GM21786 (cell line): ENCODE measurements at regions not wholly inside any gene's neighbourhood (a gene's known extent, or its start where the extent isn't known, plus 50 kb on each side); places are given as distances from the start of the nearest gene placed in this dataset.

ENCODE experiments used
- ATAC-seq: cut with Tn5 transposase; IDR thresholded peaks from one replicate; pipeline ENCODE4 v1.9.1; 2021; ENCODE audit not compliant: unreplicated experiment

DNA sequence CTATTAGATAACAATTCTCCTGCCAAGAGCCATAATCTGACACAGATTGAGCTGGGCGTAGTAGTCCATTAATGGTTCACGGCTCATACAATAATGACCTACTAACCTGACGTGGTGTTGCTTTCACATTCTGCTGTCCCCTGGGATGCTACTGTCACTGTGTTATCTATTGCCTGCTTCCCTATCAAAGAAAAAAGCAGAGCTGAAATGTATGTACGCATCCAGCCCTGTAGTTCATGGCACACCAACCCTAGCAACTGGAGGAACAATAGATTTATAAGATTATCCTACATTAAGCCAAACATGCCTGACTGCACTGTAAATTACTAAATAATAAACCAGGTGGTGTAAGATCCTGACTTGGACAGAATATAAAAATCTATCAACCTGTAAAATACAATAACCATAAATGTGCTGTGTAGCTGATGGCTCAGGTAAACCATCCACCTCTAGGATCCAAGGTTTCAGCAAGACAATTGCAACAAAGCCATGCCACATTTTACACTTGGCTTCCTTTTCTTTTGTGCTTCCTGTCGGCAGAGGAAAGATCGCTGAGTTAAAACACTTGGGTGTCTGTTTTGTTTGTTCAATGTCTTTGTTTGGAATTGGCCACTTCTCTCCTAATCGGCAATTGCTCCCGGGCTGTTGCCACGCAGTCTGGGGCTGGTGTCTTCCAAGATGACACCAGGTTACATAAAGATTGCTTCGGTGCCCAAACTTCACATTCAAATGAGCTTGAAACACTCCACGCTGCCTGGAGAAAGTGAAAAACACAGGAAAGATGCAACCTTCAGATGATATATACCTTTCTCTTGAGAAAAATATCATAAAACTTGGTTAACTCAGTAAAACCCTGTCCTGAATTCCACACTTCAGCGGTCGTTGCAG lies 143.9 kb upstream of the MGMT start:
- no peak for ATAC-seq

DNA sequence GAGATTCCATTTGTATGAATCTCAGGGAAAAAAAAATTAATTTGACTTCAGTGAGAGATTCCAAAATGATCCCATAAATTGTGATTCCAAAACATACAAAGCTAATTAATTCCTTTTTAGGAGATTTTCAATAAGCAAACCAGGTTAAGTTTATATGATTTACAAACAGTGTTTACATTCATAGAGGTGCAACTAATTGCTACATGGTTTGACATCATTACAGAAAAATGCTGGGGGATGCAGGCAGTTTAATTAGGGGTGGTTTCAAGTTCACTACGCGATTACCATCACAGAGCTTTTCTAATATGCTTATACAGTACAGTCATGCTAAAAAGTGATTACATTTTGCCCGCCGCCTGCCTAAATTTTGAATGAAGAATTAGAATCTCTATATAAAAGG lies 143.2 kb upstream of the MGMT start:
- no peak for ATAC-seq

- no peak for ATAC-seq
These were observed 141.1 kb upstream of the MGMT start for GRCh38 chr10:129325893-129326292.

DNA sequence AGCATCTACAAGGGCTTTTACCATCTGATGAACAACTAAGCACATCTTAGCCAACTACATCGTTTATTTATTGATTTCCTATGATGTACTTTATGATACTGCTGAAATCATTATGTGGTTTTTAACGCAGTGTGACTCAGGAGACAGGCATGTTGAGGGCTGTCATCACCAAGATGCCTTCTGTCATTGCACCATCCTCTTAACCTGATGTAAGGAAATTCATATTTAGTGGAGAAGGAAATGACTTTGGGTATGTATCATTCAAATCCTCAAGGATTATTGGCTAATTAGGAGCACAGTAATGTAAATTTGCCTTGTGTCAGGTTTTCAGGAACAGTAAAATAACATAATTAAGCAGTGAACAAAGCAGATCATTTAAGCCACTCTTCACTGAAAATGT lies 138.5 kb upstream of the MGMT start:
- ATAC-seq, result no peak

DNA sequence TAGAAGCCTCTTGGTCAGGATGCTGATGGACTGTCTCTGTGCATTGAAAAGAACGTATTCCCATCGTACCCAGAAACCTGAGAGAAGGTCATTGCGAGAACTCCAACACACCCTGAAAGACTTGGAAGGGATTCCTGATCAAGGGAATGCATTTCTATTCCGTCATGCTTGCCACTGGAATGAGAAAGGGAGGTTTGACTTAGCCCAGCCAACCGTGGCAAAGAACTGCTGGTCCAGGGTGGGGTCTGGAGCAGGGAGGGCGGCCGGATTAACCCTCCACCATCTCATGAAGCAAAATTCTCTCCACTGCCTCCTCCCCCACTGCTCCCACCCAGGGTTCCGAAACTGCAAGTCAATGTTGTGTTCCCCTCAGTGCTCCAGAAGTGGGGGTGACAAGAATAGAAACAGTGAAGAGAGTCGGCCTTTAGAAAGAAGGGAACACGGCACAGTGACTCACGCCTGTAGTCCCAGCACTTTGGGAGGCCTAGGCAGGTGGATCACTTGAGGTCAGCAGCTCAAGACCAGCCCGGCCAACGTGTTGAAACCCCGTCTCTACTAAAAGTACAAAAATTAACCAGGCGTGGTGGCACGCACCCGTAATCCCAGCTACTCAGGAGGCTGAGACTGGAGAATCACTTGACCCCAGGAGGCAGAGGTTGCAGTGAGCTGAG lies 137.5 kb upstream of the MGMT start:
- ATAC-seq, result no peak

DNA sequence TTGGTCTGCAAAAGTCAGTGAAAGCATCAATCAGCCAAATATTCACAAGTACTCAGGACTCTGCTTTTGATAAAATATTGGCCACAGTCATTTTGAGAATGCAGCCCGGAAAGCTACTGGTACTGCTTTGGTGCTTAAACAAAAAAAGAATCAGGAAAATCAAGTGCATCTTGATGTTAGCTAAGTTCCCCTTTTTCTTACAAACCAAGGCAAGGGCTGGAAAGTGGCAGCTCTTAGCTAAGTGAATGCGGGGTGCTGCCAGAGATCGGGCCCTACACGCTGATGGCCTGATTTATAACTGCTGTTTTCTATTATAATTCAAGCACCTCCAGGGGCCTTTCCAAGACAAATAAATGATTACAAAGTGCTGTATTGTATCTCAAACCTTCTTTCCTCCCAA lies 136.8 kb upstream of the MGMT start:
- ATAC-seq, result no peak

DNA sequence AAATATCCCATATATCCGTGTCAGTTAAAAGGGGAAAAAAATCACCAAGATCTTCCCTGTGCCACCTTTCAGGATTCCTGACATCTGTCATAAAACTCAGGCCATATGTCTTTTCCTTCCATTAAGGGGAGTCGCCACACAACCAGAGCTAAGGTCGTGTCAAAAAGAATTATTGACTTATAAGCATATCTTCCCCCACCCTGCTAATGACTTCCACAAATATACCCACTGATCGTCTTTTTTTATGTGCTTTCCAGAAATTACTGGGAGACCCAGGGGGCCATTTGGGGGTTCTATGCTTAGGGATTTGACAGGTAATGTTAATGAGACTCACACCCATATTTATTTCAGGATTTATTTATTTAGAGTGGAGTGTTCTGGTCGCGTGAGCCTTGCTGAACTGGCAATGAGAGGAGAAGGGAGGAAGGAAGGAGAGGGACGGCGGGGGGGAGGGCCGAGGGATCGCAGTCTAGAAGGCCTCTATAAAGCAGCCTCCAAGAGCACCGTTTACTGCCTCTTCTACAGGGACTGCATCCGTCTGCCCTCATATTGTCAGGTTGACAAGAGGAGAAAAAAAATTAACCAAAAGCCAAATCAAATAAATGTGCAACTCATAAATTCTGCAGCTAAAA lies 135.7 kb upstream of the MGMT start:
- ATAC-seq, result no peak

DNA sequence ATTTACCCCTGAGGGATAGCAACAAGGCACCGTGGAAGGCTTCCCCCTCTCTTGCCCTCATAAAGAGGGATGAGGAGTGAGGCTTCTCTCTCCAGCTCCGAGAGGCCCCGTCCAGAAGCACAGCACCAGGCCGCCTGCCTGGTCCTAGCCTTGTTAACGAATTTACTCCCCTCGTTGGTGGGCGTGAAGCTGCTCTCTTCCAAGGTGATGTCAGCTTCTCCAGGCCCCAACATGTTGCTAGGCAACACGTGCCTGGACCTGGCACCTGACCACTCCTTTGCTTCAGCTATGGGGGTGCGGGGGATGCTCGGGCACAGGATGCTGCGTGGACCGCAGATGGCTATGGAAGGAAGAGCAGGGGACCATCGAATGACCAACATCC lies 135.2 kb upstream of the MGMT start:
- no peak for ATAC-seq

- no peak for ATAC-seq
These were observed 134.6 kb upstream of the MGMT start for GRCh38 chr10:129332476-129332875.

DNA sequence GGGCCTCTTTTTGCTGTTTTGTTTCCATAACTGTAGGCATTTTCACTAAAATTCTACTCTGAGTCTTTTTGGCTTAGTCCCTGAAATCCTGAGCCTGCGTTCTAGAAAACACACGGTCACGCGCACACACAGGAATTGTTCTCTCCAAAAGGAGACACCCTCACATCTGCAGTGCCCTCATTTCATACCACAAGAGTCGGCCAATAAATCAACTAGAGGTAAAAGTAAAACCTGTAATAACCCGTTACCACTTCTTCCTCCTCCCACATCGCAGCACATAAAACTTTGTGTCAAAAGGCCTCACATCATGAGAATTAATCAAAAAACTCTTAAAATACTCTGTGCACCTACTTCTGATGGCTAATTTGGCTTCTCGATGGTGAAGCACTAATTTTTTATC lies 133.3 kb upstream of the MGMT start:
- no peak for ATAC-seq

DNA sequence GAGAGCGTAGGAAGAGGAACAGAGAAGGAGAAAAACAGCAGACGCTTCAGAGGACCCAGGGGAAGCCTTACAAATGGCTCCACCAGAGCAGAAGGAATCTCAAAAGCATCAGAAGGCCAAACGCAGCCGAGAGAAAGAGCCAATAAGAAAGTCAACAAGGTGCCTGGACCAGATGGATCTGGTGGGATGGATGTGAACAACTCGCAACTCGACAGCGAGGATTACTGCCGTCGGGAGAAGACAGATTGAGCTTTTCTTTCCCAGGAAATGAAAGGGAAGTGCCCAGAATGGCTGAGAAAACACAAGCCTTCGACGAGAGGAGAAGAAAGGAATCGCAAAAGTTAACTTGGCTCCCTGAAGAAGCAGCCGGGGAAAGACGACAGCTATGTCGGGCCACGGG lies 132.8 kb upstream of the MGMT start:
- no peak for ATAC-seq

GRCh38 chr10:129335396-129335795 lies 131.6 kb upstream of the MGMT start:
- ATAC-seq, result no peak

- ATAC-seq, result no peak
These were observed 131.1 kb upstream of the MGMT start for GRCh38 chr10:129335942-129336341.

DNA sequence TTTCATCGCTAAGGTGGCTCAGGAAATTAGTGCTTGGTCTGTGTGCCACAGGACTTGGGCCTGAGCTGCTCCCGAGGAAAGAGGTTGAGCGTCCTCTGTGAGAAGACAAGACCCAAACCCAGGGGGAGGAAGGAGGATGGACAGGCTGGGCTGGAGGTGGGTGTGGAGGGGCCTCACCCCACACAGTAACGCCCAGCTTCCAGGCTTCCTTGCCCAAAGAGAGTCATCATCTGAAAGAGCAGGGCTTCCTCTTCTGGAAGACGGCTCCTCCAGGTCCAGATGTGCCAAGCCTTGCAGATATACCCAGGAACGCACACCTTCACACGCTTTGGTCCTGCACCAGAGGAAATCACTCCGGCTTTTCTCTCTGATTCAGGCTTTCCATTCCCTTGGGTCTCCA lies 127.8 kb upstream of the MGMT start:
- ATAC-seq, result no peak

DNA sequence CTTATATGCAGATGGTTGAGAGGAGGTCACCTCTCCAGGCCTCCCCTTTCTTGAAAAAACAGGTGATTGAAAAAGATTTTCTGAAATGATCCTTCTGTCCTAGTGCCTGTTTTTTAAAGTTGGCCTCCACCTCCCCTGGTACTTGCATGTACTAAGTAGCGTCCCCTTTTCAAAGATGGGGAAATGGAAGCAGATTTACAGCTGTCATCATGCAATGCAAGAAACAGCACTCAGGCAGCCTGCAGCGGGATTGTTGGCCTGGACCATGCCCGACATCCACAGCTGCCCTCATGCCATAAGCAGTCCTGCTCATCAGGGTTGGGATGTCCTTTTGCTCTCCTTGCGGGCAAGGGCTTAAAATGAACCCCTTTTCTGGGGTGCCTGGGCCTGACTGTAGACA lies 127.2 kb upstream of the MGMT start:
- no peak for ATAC-seq

DNA sequence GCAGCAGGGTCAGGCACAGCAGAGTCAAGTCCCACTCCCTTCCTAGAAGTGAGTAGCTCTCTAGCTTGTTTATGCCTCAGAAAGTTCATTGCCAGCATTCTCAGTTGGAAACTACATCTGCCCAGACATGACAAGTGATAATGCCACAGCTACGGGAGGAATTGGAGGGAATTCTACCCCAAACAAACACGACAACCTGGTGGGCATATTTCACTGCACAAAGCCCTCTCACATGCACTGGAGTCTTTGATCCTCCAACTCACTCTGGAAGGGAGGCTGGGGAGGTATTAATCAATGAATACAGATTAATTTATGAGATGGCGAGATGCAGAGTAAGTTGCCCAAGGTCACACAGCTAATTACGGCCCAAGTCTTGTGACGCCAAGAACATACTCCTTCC lies 126.0 kb upstream of the MGMT start:
- ATAC-seq, result no peak

- no peak for ATAC-seq
These were observed 124.7 kb upstream of the MGMT start for GRCh38 chr10:129342385-129342784.

DNA sequence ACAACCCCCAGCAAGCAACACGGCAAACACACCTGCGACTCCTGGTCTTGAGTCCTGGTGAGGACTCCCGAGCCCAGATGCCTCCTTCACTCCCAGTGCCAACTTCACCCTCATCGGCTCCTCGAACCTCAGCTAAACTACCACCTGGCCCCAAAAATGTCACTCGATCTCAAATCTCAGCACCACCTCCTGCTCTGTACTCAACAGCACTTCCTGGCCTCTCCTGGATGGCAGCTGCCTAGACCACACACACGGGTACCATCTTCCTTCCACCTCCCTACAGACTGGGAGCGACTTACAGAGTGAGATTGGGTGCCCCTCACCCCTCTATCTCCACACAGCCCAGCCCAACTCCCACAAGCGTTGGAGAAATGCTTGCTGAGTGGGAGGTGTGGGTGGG lies 123.9 kb upstream of the MGMT start:
- no peak for ATAC-seq

GRCh38 chr10:129344103-129344502 lies 122.9 kb upstream of the MGMT start:
- no peak for ATAC-seq

DNA sequence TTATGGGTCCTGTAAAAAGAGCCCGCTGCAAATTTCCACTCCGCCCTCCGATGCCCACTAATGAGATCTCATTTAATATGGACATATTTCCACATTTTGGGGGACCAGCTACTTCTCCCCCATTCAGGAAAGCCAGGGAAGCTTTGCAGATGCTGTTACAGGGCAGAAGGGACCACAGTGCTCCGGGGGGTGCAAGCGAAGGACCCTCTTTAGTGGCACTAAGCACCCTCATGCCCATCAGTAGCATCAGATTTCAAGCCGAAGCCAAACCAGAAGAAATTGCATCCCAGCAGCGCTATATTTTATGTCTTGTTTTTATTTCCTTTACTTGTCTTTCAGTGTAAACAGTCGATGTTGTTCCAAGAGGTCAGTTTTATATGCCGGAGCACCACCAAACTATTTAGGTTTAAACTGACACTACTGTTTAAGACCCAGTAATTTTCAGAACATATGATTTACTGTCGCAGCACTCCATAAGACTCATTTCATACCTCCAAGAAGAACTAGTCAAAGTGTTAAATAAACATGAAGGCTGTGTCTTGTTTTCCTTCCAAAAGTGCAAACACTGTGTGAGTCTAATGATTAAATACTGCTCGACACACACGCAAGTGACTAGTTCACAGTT lies 122.2 kb upstream of the MGMT start:
- no peak for ATAC-seq

DNA sequence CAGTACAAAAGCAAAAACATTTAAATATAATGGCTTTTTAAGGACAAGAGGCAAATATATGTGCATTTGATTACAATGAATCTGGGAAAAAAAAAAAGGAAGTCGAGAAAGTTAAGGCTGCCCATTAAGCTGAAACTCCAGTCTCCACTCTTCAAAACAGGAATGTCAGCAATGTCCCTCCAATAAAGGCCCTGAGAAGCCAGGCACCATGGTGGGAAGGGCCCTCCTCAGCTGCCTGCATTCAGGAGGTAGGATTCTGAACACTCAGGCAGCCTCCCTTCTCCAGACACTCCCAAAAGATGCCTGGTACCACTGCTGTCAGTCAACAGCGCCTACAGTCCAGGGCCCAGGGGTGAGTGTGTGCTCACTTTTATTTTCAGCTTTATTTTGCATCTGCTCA lies 121.3 kb upstream of the MGMT start:
- ATAC-seq, result no peak

GRCh38 chr10:129350690-129351089 lies 116.4 kb upstream of the MGMT start:
- no peak for ATAC-seq
